HEK293 (cell line): ENCODE measurements at regions not wholly inside any gene's neighbourhood (a gene's known extent, or its start where the extent isn't known, plus 50 kb on each side); places are given as distances from the start of the nearest gene placed in this dataset.
A peak's percentile ranks its signal among the peaks of the same experiment; 100 is the strongest.

Source experiments
- CTCF ChIA-PET: fragments of 350-600 bp; formaldehyde crosslinking; extraction: SDS; loops from one replicate; lab custom pipeline; 2021; ENCODE audit warnings: antibody characterized with exemption; lab: Yijun Ruan, JAX
- POLR2A ChIA-PET: fragments of 300-600 bp; formaldehyde crosslinking; extraction: SDS; loops from one replicate; lab custom pipeline; 2020; ENCODE audit warnings: antibody characterized with exemption, inconsistent platforms; lab: Yijun Ruan, JAX
- H3K27ac ChIP-seq: fragments of 200-500 bp; sonication (Bioruptor generic); 2 replicates; pipeline ENCODE4 v1.5.1; 2014; ENCODE audit warnings: low read depth, low read length, control low read depth, inconsistent platforms; ENCODE audit errors: extremely low read depth
- H3K36me3 ChIP-seq, 2 experiments: fragments of 200-500 bp in 1 of 2; sonication (Bioruptor generic) in 1 of 2; 1 replicate in 1 of 2; 2 replicates in 1 of 2; pipeline ENCODE4 v1.5.1; 2014 to 2017; ENCODE audit warnings: inconsistent platforms in 2 of 2, low read length in 2 of 2; ENCODE audit not compliant: control insufficient read depth in 2 of 2, insufficient read depth in 1 of 2
- H3K4me1 ChIP-seq: fragments of 200-500 bp; sonication (Bioruptor generic); 2 replicates; pipeline ENCODE4 v1.5.1; 2014; ENCODE audit warnings: mild to moderate bottlenecking, low read length, inconsistent platforms; ENCODE audit not compliant: control insufficient read depth, insufficient read depth
- H3K4me3 ChIP-seq: 2 replicates; pipeline ENCODE4 v1.5.1; 2011; ENCODE audit warnings: low read depth, mild to moderate bottlenecking, control low read depth, low read length, moderate library complexity
- H3K9me3 ChIP-seq: fragments of 200-500 bp; sonication (Bioruptor generic); 2 replicates; pipeline ENCODE4 v1.5.1; 2014; ENCODE audit warnings: low read depth, low read length, inconsistent platforms; ENCODE audit not compliant: control insufficient read depth, insufficient read depth
- BCL11B ChIP-seq: fragments of 450-650 bp; formaldehyde crosslinking; IDR thresholded peaks from 2 replicates; pipeline ENCODE4 v1.5.1; 2016; ENCODE audit warnings: low read depth, missing biosample characterization, missing genetic modification characterization
- KLF16 ChIP-seq: fragments of 450-650 bp; formaldehyde crosslinking; IDR thresholded peaks from 2 replicates; pipeline ENCODE4 v1.5.1; 2017; ENCODE audit warnings: missing biosample characterization, missing genetic modification characterization
- KLF8 ChIP-seq: fragments of 450-650 bp; formaldehyde crosslinking; IDR thresholded peaks from 2 replicates; pipeline ENCODE4 v1.5.1; 2016; ENCODE audit warnings: missing biosample characterization, missing genetic modification characterization
- MZF1 ChIP-seq: fragments of 450-650 bp; formaldehyde crosslinking; IDR thresholded peaks from 2 replicates; pipeline ENCODE4 v1.5.1; 2017; ENCODE audit warnings: missing biosample characterization, missing genetic modification characterization, borderline replicate concordance
- OSR2 ChIP-seq: fragments of 450-650 bp; formaldehyde crosslinking; IDR thresholded peaks from 2 replicates; pipeline ENCODE4 v1.5.1; 2016; ENCODE audit warnings: missing biosample characterization, missing genetic modification characterization
- ZBTB7A ChIP-seq: fragments of 450-650 bp; formaldehyde crosslinking; IDR thresholded peaks from 2 replicates; pipeline ENCODE4 v1.5.1; 2016; ENCODE audit warnings: low read depth, missing biosample characterization, missing genetic modification characterization
- ZEB2 ChIP-seq: fragments of 450-650 bp; formaldehyde crosslinking; IDR thresholded peaks from 2 replicates; pipeline ENCODE4 v1.5.1; 2016; ENCODE audit warnings: missing biosample characterization, missing genetic modification characterization
- ZNF214 ChIP-seq: fragments of 450-650 bp; formaldehyde crosslinking; IDR thresholded peaks from 2 replicates; pipeline ENCODE4 v1.5.1; 2017; ENCODE audit warnings: missing biosample characterization, mild to moderate bottlenecking, missing genetic modification characterization, borderline replicate concordance
- ZNF366 ChIP-seq: fragments of 450-650 bp; formaldehyde crosslinking; conservative IDR thresholded peaks from 2 replicates; pipeline ENCODE4 v1.5.1; 2016; ENCODE audit warnings: missing biosample characterization, missing genetic modification characterization
- ZNF394 ChIP-seq: fragments of 450-650 bp; formaldehyde crosslinking; IDR thresholded peaks from 2 replicates; pipeline ENCODE4 v1.5.1; 2016; ENCODE audit warnings: missing biosample characterization, missing genetic modification characterization, mild to moderate bottlenecking, moderate library complexity, borderline replicate concordance
- ZNF416 ChIP-seq: fragments of 450-650 bp; formaldehyde crosslinking; IDR thresholded peaks from 2 replicates; pipeline ENCODE4 v1.5.1; 2016; ENCODE audit warnings: missing biosample characterization, missing genetic modification characterization
- ZNF501 ChIP-seq: fragments of 450-650 bp; formaldehyde crosslinking; IDR thresholded peaks from 2 replicates; pipeline ENCODE4 v1.5.1; 2016; ENCODE audit warnings: missing biosample characterization, missing genetic modification characterization
- ZNF549 ChIP-seq: fragments of 450-650 bp; IDR thresholded peaks from 2 replicates; pipeline ENCODE4 v1.5.1; 2018; ENCODE audit warnings: missing biosample characterization, missing genetic modification characterization, mild to moderate bottlenecking, inconsistent platforms, moderate library complexity
- ZNF600 ChIP-seq: fragments of 450-650 bp; formaldehyde crosslinking; IDR thresholded peaks from 2 replicates; pipeline ENCODE4 v1.5.1; 2016; ENCODE audit warnings: missing biosample characterization, missing genetic modification characterization
- ZSCAN30 ChIP-seq: fragments of 450-650 bp; IDR thresholded peaks from 2 replicates; pipeline ENCODE4 v1.5.1; 2018; ENCODE audit warnings: missing biosample characterization, mild to moderate bottlenecking, missing genetic modification characterization, moderate library complexity
- TF ChIP-seq, protein P1 (sequence below): fragments of 450-650 bp; formaldehyde crosslinking; IDR thresholded peaks from 2 replicates; pipeline ENCODE4; 2016; ENCODE audit warnings: missing biosample characterization, missing genetic modification characterization
- TF ChIP-seq, protein P2 (sequence below): fragments of 450-650 bp; formaldehyde crosslinking; IDR thresholded peaks from 2 replicates; pipeline ENCODE4 v1.5.1; 2016; ENCODE audit warnings: missing biosample characterization, missing genetic modification characterization
- TF ChIP-seq, protein P3 (sequence below): fragments of 450-650 bp; formaldehyde crosslinking; IDR thresholded peaks from 2 replicates; pipeline ENCODE4 v1.5.1; 2016; ENCODE audit warnings: missing biosample characterization, missing genetic modification characterization
- TF ChIP-seq, protein P4 (sequence below): fragments of 450-650 bp; formaldehyde crosslinking; IDR thresholded peaks from 2 replicates; pipeline ENCODE4 v1.5.1; 2016; ENCODE audit warnings: missing biosample characterization, missing genetic modification characterization
- TF ChIP-seq, protein P5 (sequence below): fragments of 450-650 bp; IDR thresholded peaks from 2 replicates; pipeline ENCODE4 v1.5.1; 2018; ENCODE audit warnings: missing biosample characterization, mild to moderate bottlenecking, missing genetic modification characterization
- TF ChIP-seq, protein P6 (sequence below): fragments of 450-650 bp; formaldehyde crosslinking; IDR thresholded peaks from 2 replicates; pipeline ENCODE4 v1.5.1; 2016; ENCODE audit warnings: missing biosample characterization, missing genetic modification characterization, borderline replicate concordance

DNA sequence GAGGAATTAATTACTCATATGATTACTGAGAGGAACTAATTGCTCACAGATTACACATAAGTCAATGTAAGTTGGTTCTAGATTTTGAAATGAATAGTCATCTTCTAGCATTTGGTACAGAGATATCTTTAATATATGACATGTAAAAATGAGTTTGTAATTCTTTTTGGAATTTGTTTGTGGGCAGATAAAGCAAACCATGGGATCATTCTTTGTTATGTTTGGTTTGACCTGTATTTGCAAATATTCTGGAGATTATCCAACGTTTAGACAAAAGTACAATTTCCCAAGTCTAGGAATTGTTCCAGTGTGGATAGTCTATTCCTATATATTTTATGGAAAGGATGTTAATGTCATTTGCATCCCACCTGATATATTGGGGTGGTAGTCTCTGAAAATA, 309.6 kb upstream of the EDNRB start (continued):
- TF ChIP-seq, protein P1, sequence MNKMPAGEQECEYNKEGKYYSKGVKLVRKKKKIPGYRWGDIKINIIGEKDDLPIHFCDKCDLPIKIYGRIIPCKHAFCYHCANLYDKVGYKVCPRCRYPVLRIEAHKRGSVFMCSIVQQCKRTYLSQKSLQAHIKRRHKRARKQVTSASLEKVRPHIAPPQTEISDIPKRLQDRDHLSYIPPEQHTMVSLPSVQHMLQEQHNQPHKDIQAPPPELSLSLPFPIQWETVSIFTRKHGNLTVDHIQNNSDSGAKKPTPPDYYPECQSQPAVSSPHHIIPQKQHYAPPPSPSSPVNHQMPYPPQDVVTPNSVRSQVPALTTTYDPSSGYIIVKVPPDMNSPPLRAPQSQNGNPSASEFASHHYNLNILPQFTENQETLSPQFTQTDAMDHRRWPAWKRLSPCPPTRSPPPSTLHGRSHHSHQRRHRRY (tag by site-specific recombination): no peak

DNA sequence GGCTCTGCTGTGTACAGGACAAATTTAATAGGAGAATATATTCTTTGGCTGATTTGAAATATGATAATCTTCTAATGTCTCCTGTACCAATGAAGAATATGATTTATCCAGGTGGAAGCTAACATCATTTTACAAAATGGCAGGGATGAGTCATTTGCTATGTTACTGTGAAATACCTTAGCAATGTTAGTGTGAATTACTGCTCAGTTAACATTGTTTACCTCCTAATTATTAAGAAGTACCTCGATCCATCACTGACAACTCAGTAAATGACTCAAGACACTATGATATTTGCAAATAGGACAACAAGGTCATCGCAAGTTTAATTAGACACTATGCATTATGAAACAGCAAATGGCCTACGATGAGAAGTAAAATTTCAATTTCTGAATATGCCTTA, 309.1 kb upstream of the EDNRB start:
- Histone ChIP-seq H3K9me3 (no peaks in the 10 kb centered on the region), H3K4me1 (no peaks in the 10 kb centered on the region), H3K4me3 (no peak overlapping the region), H3K27ac (no peak overlapping the region), H3K36me3 (no peaks in the 10 kb centered on the region)
- TF ChIP-seq, protein P2, sequence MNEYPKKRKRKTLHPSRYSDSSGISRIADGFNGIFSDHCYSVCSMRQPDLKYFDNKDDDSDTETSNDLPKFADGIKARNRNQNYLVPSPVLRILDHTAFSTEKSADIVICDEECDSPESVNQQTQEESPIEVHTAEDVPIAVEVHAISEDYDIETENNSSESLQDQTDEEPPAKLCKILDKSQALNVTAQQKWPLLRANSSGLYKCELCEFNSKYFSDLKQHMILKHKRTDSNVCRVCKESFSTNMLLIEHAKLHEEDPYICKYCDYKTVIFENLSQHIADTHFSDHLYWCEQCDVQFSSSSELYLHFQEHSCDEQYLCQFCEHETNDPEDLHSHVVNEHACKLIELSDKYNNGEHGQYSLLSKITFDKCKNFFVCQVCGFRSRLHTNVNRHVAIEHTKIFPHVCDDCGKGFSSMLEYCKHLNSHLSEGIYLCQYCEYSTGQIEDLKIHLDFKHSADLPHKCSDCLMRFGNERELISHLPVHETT (tag by site-specific recombination): no peak
- TF ChIP-seq, protein P3, sequence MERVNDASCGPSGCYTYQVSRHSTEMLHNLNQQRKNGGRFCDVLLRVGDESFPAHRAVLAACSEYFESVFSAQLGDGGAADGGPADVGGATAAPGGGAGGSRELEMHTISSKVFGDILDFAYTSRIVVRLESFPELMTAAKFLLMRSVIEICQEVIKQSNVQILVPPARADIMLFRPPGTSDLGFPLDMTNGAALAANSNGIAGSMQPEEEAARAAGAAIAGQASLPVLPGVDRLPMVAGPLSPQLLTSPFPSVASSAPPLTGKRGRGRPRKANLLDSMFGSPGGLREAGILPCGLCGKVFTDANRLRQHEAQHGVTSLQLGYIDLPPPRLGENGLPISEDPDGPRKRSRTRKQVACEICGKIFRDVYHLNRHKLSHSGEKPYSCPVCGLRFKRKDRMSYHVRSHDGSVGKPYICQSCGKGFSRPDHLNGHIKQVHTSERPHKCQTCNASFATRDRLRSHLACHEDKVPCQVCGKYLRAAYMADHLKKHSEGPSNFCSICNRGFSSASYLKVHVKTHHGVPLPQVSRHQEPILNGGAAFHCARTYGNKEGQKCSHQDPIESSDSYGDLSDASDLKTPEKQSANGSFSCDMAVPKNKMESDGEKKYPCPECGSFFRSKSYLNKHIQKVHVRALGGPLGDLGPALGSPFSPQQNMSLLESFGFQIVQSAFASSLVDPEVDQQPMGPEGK (tag by site-specific recombination): no peak
- TF ChIP-seq ZNF214 (no peak), ZNF501 (no peak), ZNF549 (tag by site-specific recombination) (no peak)
- CTCF ChIA-PET: interaction anchor here (2.9 kb wide), 1 partner anchor 13 kb away, joined by 7 read pairs; no protein-coding TSS in a partner anchor
- POLR2A ChIA-PET: no interaction called here

DNA sequence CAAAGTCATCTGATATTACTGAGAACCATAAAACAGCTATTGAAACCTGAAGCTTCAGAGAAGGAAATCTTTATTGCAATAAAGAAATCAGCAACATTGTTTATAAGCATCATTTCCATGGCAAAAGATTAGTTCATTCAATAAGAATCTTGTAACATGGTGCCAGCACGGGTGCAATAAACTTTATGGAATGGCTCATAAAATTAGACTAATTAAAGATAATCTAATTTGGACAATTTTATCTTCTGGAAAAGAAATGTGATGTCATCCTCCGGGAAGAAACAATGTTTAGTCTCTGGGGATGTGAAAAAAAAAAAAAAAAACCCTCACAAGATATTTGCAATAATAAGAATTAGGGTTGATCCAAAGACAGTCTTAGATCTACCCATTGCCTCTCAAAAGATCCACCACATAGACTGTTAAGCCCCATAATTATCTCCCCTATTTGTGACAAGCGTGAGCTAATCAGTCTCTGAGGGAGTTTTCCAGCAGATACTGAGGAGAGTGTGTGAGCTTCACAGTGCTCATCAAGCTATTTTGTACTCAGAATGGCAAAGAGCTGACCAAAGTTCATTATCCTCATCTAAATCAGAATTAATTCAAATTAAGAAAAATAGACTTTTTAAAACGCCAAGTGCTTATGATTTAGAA, 297.0 kb upstream of the EDNRB start:
- H3K9me3 ChIP-seq: no peaks in the 10 kb centered on the region
- H3K4me1 ChIP-seq: no peaks in the 10 kb centered on the region
- H3K4me3 ChIP-seq: no peak overlapping the region
- no peaks in the 10 kb centered on the region for H3K36me3 ChIP-seq
- CTCF ChIA-PET: interaction anchor here (1.9 kb wide), 1 partner anchor 26 kb away, joined by 7 read pairs; no protein-coding TSS in a partner anchor
- POLR2A ChIA-PET: no interaction called here
- H3K27ac ChIP-seq: no peak overlapping the region
- peak; percentile 29; the same call in 1 of the 2 replicates for TF ChIP-seq OSR2
- no peak for TF ChIP-seq ZSCAN30 (tag by site-specific recombination)
- peak; percentile 55 for TF ChIP-seq KLF16
- TF ChIP-seq ZNF600: no peak
- TF ChIP-seq, protein P4, sequence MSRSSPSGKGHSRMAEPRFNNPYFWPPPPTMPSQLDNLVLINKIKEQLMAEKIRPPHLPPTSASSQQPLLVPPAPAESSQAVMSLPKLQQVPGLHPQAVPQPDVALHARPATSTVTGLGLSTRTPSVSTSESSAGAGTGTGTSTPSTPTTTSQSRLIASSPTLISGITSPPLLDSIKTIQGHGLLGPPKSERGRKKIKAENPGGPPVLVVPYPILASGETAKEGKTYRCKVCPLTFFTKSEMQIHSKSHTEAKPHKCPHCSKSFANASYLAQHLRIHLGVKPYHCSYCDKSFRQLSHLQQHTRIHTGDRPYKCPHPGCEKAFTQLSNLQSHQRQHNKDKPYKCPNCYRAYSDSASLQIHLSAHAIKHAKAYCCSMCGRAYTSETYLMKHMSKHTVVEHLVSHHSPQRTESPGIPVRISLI (tag by site-specific recombination): peak; percentile 87
- 0 out of 2 replicates have a peak, but pooled peaks have one; percentile 47 for TF ChIP-seq ZEB2
- no peak for TF ChIP-seq MZF1 (tag by site-specific recombination)
- TF ChIP-seq BCL11B: 0 out of 2 replicates have a peak, but pooled peaks have one; percentile 47
- TF ChIP-seq KLF8 (tag by site-specific recombination): peak; percentile 73; the same call in 1 of the 2 replicates
- TF ChIP-seq ZNF416: no peak
- peak; percentile 73 for TF ChIP-seq ZNF366 (tag by site-specific recombination)
- TF ChIP-seq, protein P5, sequence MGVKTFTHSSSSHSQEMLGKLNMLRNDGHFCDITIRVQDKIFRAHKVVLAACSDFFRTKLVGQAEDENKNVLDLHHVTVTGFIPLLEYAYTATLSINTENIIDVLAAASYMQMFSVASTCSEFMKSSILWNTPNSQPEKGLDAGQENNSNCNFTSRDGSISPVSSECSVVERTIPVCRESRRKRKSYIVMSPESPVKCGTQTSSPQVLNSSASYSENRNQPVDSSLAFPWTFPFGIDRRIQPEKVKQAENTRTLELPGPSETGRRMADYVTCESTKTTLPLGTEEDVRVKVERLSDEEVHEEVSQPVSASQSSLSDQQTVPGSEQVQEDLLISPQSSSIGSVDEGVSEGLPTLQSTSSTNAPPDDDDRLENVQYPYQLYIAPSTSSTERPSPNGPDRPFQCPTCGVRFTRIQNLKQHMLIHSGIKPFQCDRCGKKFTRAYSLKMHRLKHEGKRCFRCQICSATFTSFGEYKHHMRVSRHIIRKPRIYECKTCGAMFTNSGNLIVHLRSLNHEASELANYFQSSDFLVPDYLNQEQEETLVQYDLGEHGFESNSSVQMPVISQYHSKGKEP (tag by site-specific recombination): no peak
- TF ChIP-seq, protein P6, sequence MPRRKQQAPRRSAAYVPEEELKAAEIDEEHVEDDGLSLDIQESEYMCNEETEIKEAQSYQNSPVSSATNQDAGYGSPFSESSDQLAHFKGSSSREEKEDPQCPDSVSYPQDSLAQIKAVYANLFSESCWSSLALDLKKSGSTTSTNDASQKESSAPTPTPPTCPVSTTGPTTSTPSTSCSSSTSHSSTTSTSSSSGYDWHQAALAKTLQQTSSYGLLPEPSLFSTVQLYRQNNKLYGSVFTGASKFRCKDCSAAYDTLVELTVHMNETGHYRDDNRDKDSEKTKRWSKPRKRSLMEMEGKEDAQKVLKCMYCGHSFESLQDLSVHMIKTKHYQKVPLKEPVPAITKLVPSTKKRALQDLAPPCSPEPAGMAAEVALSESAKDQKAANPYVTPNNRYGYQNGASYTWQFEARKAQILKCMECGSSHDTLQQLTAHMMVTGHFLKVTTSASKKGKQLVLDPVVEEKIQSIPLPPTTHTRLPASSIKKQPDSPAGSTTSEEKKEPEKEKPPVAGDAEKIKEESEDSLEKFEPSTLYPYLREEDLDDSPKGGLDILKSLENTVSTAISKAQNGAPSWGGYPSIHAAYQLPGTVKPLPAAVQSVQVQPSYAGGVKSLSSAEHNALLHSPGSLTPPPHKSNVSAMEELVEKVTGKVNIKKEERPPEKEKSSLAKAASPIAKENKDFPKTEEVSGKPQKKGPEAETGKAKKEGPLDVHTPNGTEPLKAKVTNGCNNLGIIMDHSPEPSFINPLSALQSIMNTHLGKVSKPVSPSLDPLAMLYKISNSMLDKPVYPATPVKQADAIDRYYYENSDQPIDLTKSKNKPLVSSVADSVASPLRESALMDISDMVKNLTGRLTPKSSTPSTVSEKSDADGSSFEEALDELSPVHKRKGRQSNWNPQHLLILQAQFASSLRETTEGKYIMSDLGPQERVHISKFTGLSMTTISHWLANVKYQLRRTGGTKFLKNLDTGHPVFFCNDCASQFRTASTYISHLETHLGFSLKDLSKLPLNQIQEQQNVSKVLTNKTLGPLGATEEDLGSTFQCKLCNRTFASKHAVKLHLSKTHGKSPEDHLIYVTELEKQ: 0 out of 2 replicates have a peak, but pooled peaks have one; percentile 11
- no peak for TF ChIP-seq ZBTB7A (tag by site-specific recombination)
- TF ChIP-seq ZNF394 (tag by site-specific recombination): 0 out of 2 replicates have a peak, but pooled peaks have one; percentile 28
